Upper lobe of left lung (tissue), 6 donors: ENCODE measurements at regions not wholly inside any gene's neighbourhood (a gene's known extent, or its start where the extent isn't known, plus 50 kb on each side); places are given as distances from the start of the nearest gene placed in this dataset.

Experiments used
- ATAC-seq, 2 donors: fragments of 200-7000 bp; cut with Tn5 transposase; one replicate each; pipeline ENCODE4 v1.9.1; 2022; ENCODE audit warnings: mild to moderate bottlenecking in 2 of 2, moderate library complexity in 2 of 2; ENCODE audit not compliant: low FRiP score in 2 of 2
- DNase-seq, 2 donors: peaks; one replicate each; pipeline ENCODE4 v3.0.0-alpha.2; 2019 to 2020
- H3K27ac ChIP-seq, 4 donors: fragments of 200-600 bp; sonication (generic); one replicate each; pipeline ENCODE4 v1.5.1; 2016 to 2019
- H3K27me3 ChIP-seq, 4 donors: fragments of 200-600 bp; sonication (generic); one replicate each; pipeline ENCODE4 v1.5.1; 2017 to 2019
- H3K36me3 ChIP-seq, 4 donors: fragments of 200-600 bp; sonication (generic); one replicate each; pipeline ENCODE4 v1.5.1; 2016 to 2019
- H3K4me1 ChIP-seq, 4 donors: fragments of 200-600 bp; sonication (generic); one replicate each; pipeline ENCODE4 v1.5.1; 2018 to 2019
- H3K4me3 ChIP-seq, 4 donors: fragments of 200-600 bp; sonication (generic); one replicate each; pipeline ENCODE4 v1.5.1; 2017 to 2019; ENCODE audit warnings: mild to moderate bottlenecking in 2 of 4, moderate library complexity in 1 of 4
- H3K9me3 ChIP-seq, 4 donors: fragments of 200-600 bp; sonication (generic); one replicate each; pipeline ENCODE4 v1.5.1; 2018 to 2019
- CTCF ChIP-seq, 6 experiments: fragments of 450-650 bp in 4 of 6; fragments of 200-600 bp in 2 of 6; sonication (generic) in 2 of 6; IDR thresholded peaks; one replicate each; pipeline ENCODE4 v1.5.1; 2016 to 2019; ENCODE audit warnings: antibody characterized with exemption in 6 of 6
- EP300 ChIP-seq, 4 donors: sonication (generic); formaldehyde crosslinking; IDR thresholded peaks; one replicate each; pipeline ENCODE4 v1.5.1; 2017; ENCODE audit warnings: antibody characterized with exemption in 4 of 4, control low read depth in 2 of 4
- POLR2A ChIP-seq, 4 donors: fragments of 450-650 bp; IDR thresholded peaks; one replicate each; pipeline ENCODE4 v1.5.1; 2016 to 2017; ENCODE audit warnings: antibody characterized with exemption in 4 of 4, mild to moderate bottlenecking in 2 of 4
- POLR2AphosphoS5 ChIP-seq, 2 donors: sonication (generic); formaldehyde crosslinking; IDR thresholded peaks; one replicate each; pipeline ENCODE4 v1.5.1; 2017; ENCODE audit warnings: antibody characterized with exemption in 2 of 2
- WGBS, 2 donors: methylation state at CpG; one replicate each; pipeline ENCODE4 v1.1.5; 2017 to 2018; 5-methylcytosine and 5-hydroxymethylcytosine counted together
- donor health status: DM: no; HTN: no; CAD: no; lungs with moderate emphysema.
- donor health status: DM: no; HTN: yes; CAD: no; lungs with severe emphysema.

- Histone ChIP-seq H3K27me3 (no peaks in the 10 kb centered on the region), H3K4me3 (no peak overlapping the region), H3K27ac (no peak overlapping the region), H3K36me3 (no peaks in the 10 kb centered on the region), H3K4me1 (no peaks in the 10 kb centered on the region), H3K9me3 (no peaks in the 10 kb centered on the region)
- WGBS, 2 donors: 83 to 88% methylated on average over 2 of the region's 2 CpGs
- DNase-seq (no peak), ATAC-seq (no peak)
- TF ChIP-seq EP300 (IDR thresholded peaks at IDR 0.05) (no peak), POLR2AphosphoS5 (IDR thresholded peaks at IDR 0.05) (no peak), CTCF (IDR thresholded peaks at IDR 0.05) (no peak), POLR2A (IDR thresholded peaks at IDR 0.05) (no peak)
Measured at GRCh38 chr14:51535443-51536044, 116.2 kb upstream of the FRMD6 start.

- Histone ChIP-seq H3K4me1 (no peaks in the 10 kb centered on the region), H3K27me3 (no peaks in the 10 kb centered on the region), H3K4me3 (no peak overlapping the region), H3K36me3 (no peaks in the 10 kb centered on the region), H3K27ac (no peak overlapping the region), H3K9me3 (no peaks in the 10 kb centered on the region)
- DNase-seq: no peak
- no peak for ATAC-seq
- 90 to 92% methylated on average over 1 of the region's 1 CpG for WGBS, 2 donors
- TF ChIP-seq POLR2AphosphoS5 (IDR thresholded peaks at IDR 0.05): no peak
Measured at GRCh38 chr14:51538973-51539372, 112.7 kb upstream of the FRMD6 start.

DNA sequence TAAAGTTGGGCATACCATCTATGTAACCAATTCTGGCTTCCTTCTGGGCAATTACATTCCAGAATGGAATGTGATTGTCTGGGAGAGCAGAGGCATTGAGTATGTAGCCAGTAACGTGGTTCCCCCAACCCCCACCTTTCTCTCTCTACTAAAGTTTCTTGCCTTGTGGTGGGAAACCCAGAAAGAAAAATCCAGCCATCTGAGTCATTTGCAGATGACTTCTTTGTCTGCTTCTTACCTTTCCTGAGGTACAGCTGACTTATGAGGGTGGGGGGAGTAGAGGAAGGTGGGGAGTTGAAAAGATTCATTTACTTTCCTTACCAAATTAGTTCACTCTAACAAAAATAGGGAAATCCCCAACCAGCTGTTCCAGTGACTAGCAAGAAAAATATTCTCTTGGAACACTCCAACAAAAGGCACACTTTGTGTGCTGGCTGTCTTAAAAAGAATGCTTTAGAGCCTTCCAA is 112.1 kb upstream of the FRMD6 start:
- no peaks in the 10 kb centered on the region for H3K36me3 ChIP-seq
- DNase-seq (no peak), ATAC-seq (no peak)
- WGBS, 2 donors: 37 to 47% methylated on average over 1 of the region's 1 CpG
- TF ChIP-seq POLR2AphosphoS5 (IDR thresholded peaks at IDR 0.05) (no peak), POLR2A (IDR thresholded peaks at IDR 0.05) (no peak), CTCF (IDR thresholded peaks at IDR 0.05) (no peak), EP300 (IDR thresholded peaks at IDR 0.05) (no peak)
- no peak overlapping the region for H3K27ac ChIP-seq
- H3K4me3 ChIP-seq: no peak overlapping the region
- no peaks in the 10 kb centered on the region for H3K4me1 ChIP-seq
- H3K27me3 ChIP-seq: no peaks in the 10 kb centered on the region
- no peaks in the 10 kb centered on the region for H3K9me3 ChIP-seq

- Histone ChIP-seq H3K36me3 (no peaks in the 10 kb centered on the region), H3K9me3 (no peaks in the 10 kb centered on the region), H3K27me3 (no peaks in the 10 kb centered on the region), H3K4me1 (no peaks in the 10 kb centered on the region), H3K27ac (no peak overlapping the region), H3K4me3 (no peak overlapping the region)
- DNase-seq (no peak), ATAC-seq (no peak)
- whole genome bisulfite sequencing, 2 donors: 93 to 98% methylated on average over 3 of the region's 3 CpGs
- TF ChIP-seq POLR2AphosphoS5 (IDR thresholded peaks at IDR 0.05) (no peak), EP300 (IDR thresholded peaks at IDR 0.05) (no peak), POLR2A (IDR thresholded peaks at IDR 0.05) (no peak), CTCF (IDR thresholded peaks at IDR 0.05) (no peak)
Measured at GRCh38 chr14:51540364-51540763, 111.3 kb upstream of the FRMD6 start.

DNA sequence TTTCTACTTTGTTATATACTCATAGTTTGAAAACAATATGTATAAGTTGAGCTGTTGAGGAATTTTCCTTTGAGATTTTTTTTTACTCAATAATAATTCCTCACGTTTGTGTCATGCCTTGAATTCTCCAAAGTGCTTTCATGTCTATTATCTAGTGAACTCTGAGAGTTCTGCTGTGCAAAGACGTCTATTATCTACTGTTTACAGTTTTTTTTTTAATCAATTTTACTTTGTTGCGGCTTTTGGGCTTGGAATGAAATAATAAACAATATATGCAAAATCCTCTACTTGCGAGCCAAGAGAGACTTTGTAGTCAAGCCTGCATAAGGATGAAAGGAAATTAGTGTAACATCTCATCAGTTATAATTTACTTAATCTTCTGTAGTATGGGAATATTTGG is 107.2 kb upstream of the FRMD6 start:
- no peak for TF ChIP-seq POLR2AphosphoS5 (IDR thresholded peaks at IDR 0.05)
- TF ChIP-seq POLR2A (IDR thresholded peaks at IDR 0.05): no peak
- TF ChIP-seq CTCF (IDR thresholded peaks at IDR 0.05): no peak
- no peak for TF ChIP-seq EP300 (IDR thresholded peaks at IDR 0.05)
- no peak overlapping the region for H3K27ac ChIP-seq
- H3K27me3 ChIP-seq: no peaks in the 10 kb centered on the region
- no peak overlapping the region for H3K4me3 ChIP-seq
- H3K36me3 ChIP-seq: no peaks in the 10 kb centered on the region
- DNase-seq (no peak), ATAC-seq (no peak)
- no peaks in the 10 kb centered on the region for H3K9me3 ChIP-seq
- H3K4me1 ChIP-seq: no peaks in the 10 kb centered on the region
- 49 to 52% methylated on average over 4 of the region's 4 CpGs for WGBS, 2 donors
